CD4-positive, CD25-positive, alpha-beta regulatory T cell (primary cell): ENCODE measurements at regions not wholly inside any gene's neighbourhood (a gene's known extent, or its start where the extent isn't known, plus 50 kb on each side); places are given as distances from the start of the nearest gene placed in this dataset.

Source experiments
- ATAC-seq, 2 donors: fragments of 150-1000 bp; cut with Tn5 transposase; one replicate each; pipeline ENCODE4 v1.10.0; 2021; ENCODE audit warnings: low read depth in 2 of 2, moderate number of reproducible peaks in 2 of 2, moderate library complexity in 1 of 2
- DNase-seq, 3 donors: peaks; one replicate each; pipeline versions ENCODE4 v3.0.0 to v3.0.0-alpha.2; 2012 to 2022; ENCODE audit warnings: mixed read lengths in 1 of 3
- H3K27ac ChIP-seq: one replicate; pipeline ENCODE4 v1.7.0; 2013; ENCODE audit warnings: mild to moderate bottlenecking, low read length; ENCODE audit not compliant: insufficient read depth, poor library complexity, severe bottlenecking
- H3K27me3 ChIP-seq: one replicate; pipeline ENCODE4 v1.7.0; 2013; ENCODE audit warnings: low read length; ENCODE audit not compliant: control insufficient read depth, insufficient read depth
- H3K36me3 ChIP-seq: one replicate; pipeline ENCODE4 v1.7.0; 2013; ENCODE audit warnings: mild to moderate bottlenecking, low read length, moderate library complexity; ENCODE audit not compliant: control insufficient read depth, insufficient read depth
- H3K4me1 ChIP-seq: 2 replicates; pipeline ENCODE4 v1.7.0; 2013; ENCODE audit warnings: mild to moderate bottlenecking, low read length; ENCODE audit not compliant: insufficient read depth, control insufficient read depth, poor library complexity, severe bottlenecking
- H3K4me3 ChIP-seq: one replicate; pipeline ENCODE4 v1.7.0; 2013; ENCODE audit warnings: low read depth, mild to moderate bottlenecking, low read length, moderate library complexity
- H3K9me3 ChIP-seq, 2 experiments: 1 replicate in 1 of 2; 2 replicates in 1 of 2; pipeline ENCODE4 v1.7.0; 2013; ENCODE audit warnings: low read length in 2 of 2, mild to moderate bottlenecking in 1 of 2, moderate library complexity in 1 of 2; ENCODE audit not compliant: control insufficient read depth in 2 of 2
- H3K27ac Mint-ChIP-seq, 3 donors: one replicate each; pipeline ENCODE4 v1.8.0; 2020 to 2022; ENCODE audit warnings: mild to moderate bottlenecking in 3 of 3, mixed read lengths in 3 of 3, moderate library complexity in 2 of 3
- H3K27me3 Mint-ChIP-seq: one replicate; pipeline ENCODE4 v1.8.0; 2022; ENCODE audit warnings: mild to moderate bottlenecking, mixed read lengths
- H3K36me3 Mint-ChIP-seq: one replicate; pipeline ENCODE4 v1.8.0; 2020; ENCODE audit warnings: mixed read lengths
- H3K4me1 Mint-ChIP-seq, 4 donors: one replicate each; pipeline ENCODE4 v1.8.0; 2020 to 2022; ENCODE audit warnings: mixed read lengths in 4 of 4, mild to moderate bottlenecking in 1 of 4
- H3K4me3 Mint-ChIP-seq, 4 donors: one replicate each; pipeline ENCODE4 v1.8.0; 2020 to 2022; ENCODE audit warnings: mild to moderate bottlenecking in 4 of 4, mixed read lengths in 4 of 4, moderate library complexity in 3 of 4
- H3K9me3 Mint-ChIP-seq, 7 donors: one replicate each; pipeline ENCODE4 v1.8.0; 2020 to 2022; ENCODE audit warnings: mixed read lengths in 7 of 7, mild to moderate bottlenecking in 3 of 7, moderate library complexity in 2 of 7

DNA sequence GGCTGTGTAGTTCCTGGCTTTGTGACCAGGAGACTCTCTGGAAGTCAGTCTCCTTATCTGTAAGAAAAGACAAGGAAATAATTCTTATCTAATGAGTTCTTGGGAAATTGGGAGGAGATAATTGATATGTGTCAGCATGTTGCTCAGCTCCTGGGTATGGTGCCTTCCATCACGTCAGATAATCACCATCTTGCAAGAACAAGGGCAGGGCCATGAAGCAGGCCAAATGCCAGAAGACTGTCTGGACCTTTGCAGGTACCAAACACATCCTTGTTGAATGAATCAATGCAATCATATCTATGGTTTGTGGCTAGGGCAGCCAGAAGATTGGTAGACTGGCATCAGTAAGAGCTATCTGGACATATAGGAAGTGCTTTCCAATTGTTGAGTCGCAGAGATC is 473.5 kb downstream of the TNS1 start:
- H3K27ac Mint-ChIP-seq, result no peak overlapping the region
- Histone ChIP-seq H3K36me3 (no peaks in the 10 kb centered on the region), H3K4me1 (no peaks in the 10 kb centered on the region), H3K4me3 (no peak overlapping the region), H3K27ac (no peak overlapping the region), H3K27me3 (no peaks in the 10 kb centered on the region), H3K9me3 (no peaks in the 10 kb centered on the region)
- no peak overlapping the region for H3K4me3 Mint-ChIP-seq
- H3K36me3 Mint-ChIP-seq, result no peaks in the 10 kb centered on the region
- DNase-seq (no peak), ATAC-seq (no peak)
- H3K9me3 Mint-ChIP-seq, result peaks cover 0 to 9% (median 0%) of the 10 kb centered on the region in 7 donors
- no peaks in the 10 kb centered on the region for H3K27me3 Mint-ChIP-seq
- H3K4me1 Mint-ChIP-seq, result no peaks in the 10 kb centered on the region

GRCh38 chr2:217527590-217528202 is 475.1 kb downstream of the TNS1 start:
- Histone ChIP-seq H3K9me3 (no peaks in the 10 kb centered on the region), H3K4me1 (no peaks in the 10 kb centered on the region), H3K36me3 (no peaks in the 10 kb centered on the region), H3K4me3 (no peak overlapping the region), H3K27ac (no peak overlapping the region), H3K27me3 (no peaks in the 10 kb centered on the region)
- ATAC-seq, result no peak
- H3K4me3 Mint-ChIP-seq, result no peak overlapping the region
- H3K27me3 Mint-ChIP-seq, result no peaks in the 10 kb centered on the region
- no peaks in the 10 kb centered on the region for H3K4me1 Mint-ChIP-seq
- peaks cover 0 to 1% (median 0%) of the 10 kb centered on the region in 7 donors for H3K9me3 Mint-ChIP-seq
- no peaks in the 10 kb centered on the region for H3K36me3 Mint-ChIP-seq
- no peak overlapping the region for H3K27ac Mint-ChIP-seq
- DNase-seq, result no peak

GRCh38 chr2:217525076-217525475 is 477.7 kb downstream of the TNS1 start:
- Histone ChIP-seq H3K27ac (no peak overlapping the region), H3K9me3 (no peaks in the 10 kb centered on the region), H3K4me1 (no peaks in the 10 kb centered on the region), H3K4me3 (no peak overlapping the region), H3K36me3 (no peaks in the 10 kb centered on the region), H3K27me3 (no peaks in the 10 kb centered on the region)
- DNase-seq, result no peak
- H3K27me3 Mint-ChIP-seq, result no peaks in the 10 kb centered on the region
- no peak for ATAC-seq
- H3K4me1 Mint-ChIP-seq, result no peaks in the 10 kb centered on the region
- H3K9me3 Mint-ChIP-seq, result peaks cover 0 to 1% (median 0%) of the 10 kb centered on the region in 7 donors
- no peak overlapping the region for H3K27ac Mint-ChIP-seq
- H3K36me3 Mint-ChIP-seq, result no peaks in the 10 kb centered on the region
- no peak overlapping the region for H3K4me3 Mint-ChIP-seq

GRCh38 chr2:217523286-217523685 is 479.5 kb downstream of the TNS1 start:
- no peak overlapping the region for H3K27ac ChIP-seq
- no peak for ATAC-seq
- Mint-ChIP-seq H3K27ac (no peak overlapping the region), H3K27me3 (no peaks in the 10 kb centered on the region), H3K9me3 (peaks cover 0 to 1% (median 0%) of the 10 kb centered on the region in 7 donors), H3K4me3 (no peak overlapping the region), H3K36me3 (no peaks in the 10 kb centered on the region), H3K4me1 (no peaks in the 10 kb centered on the region)
- H3K4me3 ChIP-seq, result no peak overlapping the region
- H3K9me3 ChIP-seq, result no peaks in the 10 kb centered on the region
- no peak for DNase-seq
- H3K27me3 ChIP-seq, result no peaks in the 10 kb centered on the region
- H3K4me1 ChIP-seq, result no peaks in the 10 kb centered on the region
- no peaks in the 10 kb centered on the region for H3K36me3 ChIP-seq

GRCh38 chr2:217521820-217522219 is 481.0 kb downstream of the TNS1 start:
- Mint-ChIP-seq H3K27me3 (no peaks in the 10 kb centered on the region), H3K27ac (no peak overlapping the region), H3K4me3 (no peak overlapping the region), H3K4me1 (no peaks in the 10 kb centered on the region), H3K36me3 (no peaks in the 10 kb centered on the region), H3K9me3 (peaks cover 0 to 2% (median 0%) of the 10 kb centered on the region in 7 donors)
- no peaks in the 10 kb centered on the region for H3K27me3 ChIP-seq
- H3K27ac ChIP-seq, result no peak overlapping the region
- H3K4me3 ChIP-seq, result no peak overlapping the region
- H3K4me1 ChIP-seq, result no peaks in the 10 kb centered on the region
- no peaks in the 10 kb centered on the region for H3K9me3 ChIP-seq
- DNase-seq (no peak), ATAC-seq (no peak)
- no peaks in the 10 kb centered on the region for H3K36me3 ChIP-seq

DNA sequence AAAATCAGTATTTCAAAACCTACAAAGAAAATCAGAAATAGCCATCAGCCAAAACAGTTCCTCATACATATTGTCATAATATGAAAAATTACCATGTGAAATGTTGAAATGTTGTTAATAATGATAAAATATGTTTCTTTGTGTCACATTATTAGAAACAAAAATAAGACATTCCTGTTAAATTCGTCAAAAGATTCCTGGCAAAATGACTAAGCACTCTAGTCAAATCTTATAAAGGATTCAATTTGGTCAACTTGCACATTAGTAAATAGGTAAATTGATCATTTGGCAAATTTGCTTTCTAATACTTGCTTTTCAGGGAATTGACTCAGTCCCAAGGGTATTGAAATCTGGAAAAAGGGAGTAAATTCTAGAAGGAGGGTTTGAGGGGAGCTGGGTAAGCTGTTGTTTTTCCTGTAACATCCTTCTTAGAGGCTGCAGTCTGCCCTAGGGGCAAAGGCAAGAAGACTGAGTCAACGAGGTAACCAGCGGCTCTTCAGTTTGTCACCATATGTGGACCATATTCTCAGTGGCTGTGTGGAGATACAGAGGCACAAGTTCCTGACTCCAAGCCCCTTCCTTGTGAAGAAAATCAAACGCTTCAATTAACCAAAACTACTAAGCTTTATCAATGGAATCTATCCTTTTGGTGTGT is 482.3 kb downstream of the TNS1 start:
- Histone ChIP-seq H3K9me3 (no peaks in the 10 kb centered on the region), H3K4me1 (no peaks in the 10 kb centered on the region), H3K27me3 (no peaks in the 10 kb centered on the region), H3K4me3 (no peak overlapping the region), H3K27ac (no peak overlapping the region), H3K36me3 (no peaks in the 10 kb centered on the region)
- ATAC-seq (no peak), DNase-seq (no peak)
- H3K36me3 Mint-ChIP-seq, result no peaks in the 10 kb centered on the region
- no peak overlapping the region for H3K27ac Mint-ChIP-seq
- peaks cover 0 to 3% (median 0%) of the 10 kb centered on the region in 7 donors for H3K9me3 Mint-ChIP-seq
- no peaks in the 10 kb centered on the region for H3K4me1 Mint-ChIP-seq
- H3K4me3 Mint-ChIP-seq, result no peak overlapping the region
- no peaks in the 10 kb centered on the region for H3K27me3 Mint-ChIP-seq

GRCh38 chr2:217517402-217517801 is 485.4 kb downstream of the TNS1 start:
- H3K36me3 ChIP-seq, result no peaks in the 10 kb centered on the region
- ATAC-seq, result no peak
- no peak overlapping the region for H3K27ac ChIP-seq
- Mint-ChIP-seq H3K4me3 (no peak overlapping the region), H3K27ac (no peak overlapping the region), H3K9me3 (peaks cover 0 to 2% (median 0%) of the 10 kb centered on the region in 7 donors), H3K27me3 (no peaks in the 10 kb centered on the region), H3K4me1 (no peaks in the 10 kb centered on the region), H3K36me3 (no peaks in the 10 kb centered on the region)
- no peaks in the 10 kb centered on the region for H3K27me3 ChIP-seq
- no peak for DNase-seq
- H3K9me3 ChIP-seq, result no peaks in the 10 kb centered on the region
- no peak overlapping the region for H3K4me3 ChIP-seq
- no peaks in the 10 kb centered on the region for H3K4me1 ChIP-seq
